H1 (cell line): ENCODE measurements at regions not wholly inside any gene's neighbourhood (a gene's known extent, or its start where the extent isn't known, plus 50 kb on each side); places are given as distances from the start of the nearest gene placed in this dataset.

Experiments
- CREB1 ChIP-seq: IDR thresholded peaks from 2 replicates; pipeline ENCODE4 v1.6.1; 2012; ENCODE audit warnings: inconsistent platforms
- TF ChIP-seq, protein P1 (sequence below), 3 experiments: IDR thresholded peaks; 1 replicate in 2 of 3; 2 replicates in 1 of 3; pipeline versions ENCODE4 v1.5.1 to v1.6.1; 2011; ENCODE audit warnings: low read length in 3 of 3, mild to moderate bottlenecking in 3 of 3, inconsistent platforms in 2 of 3, low read depth in 1 of 3, moderate library complexity in 1 of 3; ENCODE audit not compliant: insufficient read depth in 1 of 3; ENCODE audit errors: control extremely low read depth in 1 of 3

DNA sequence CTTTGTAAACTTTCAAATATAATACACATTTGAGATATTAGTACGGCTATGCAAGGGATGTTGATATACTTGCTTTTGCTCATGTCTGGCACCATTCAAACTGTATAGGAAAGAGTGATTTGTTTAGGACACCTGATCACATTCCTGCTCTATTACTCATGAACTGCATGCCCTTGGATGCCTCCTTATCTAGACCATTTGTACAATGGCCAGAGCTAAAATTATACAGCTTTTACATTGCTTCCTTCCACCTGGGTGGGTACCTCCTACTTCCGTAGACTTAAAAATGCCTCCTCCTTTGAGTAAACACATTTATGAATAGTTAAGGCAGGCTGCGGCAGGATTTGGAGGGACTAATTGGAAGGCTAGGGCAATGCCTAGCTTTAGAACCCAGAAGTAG is 85.4 kb upstream of the PBX1 start:
- no peak for TF ChIP-seq CREB1
- TF ChIP-seq, protein P1, sequence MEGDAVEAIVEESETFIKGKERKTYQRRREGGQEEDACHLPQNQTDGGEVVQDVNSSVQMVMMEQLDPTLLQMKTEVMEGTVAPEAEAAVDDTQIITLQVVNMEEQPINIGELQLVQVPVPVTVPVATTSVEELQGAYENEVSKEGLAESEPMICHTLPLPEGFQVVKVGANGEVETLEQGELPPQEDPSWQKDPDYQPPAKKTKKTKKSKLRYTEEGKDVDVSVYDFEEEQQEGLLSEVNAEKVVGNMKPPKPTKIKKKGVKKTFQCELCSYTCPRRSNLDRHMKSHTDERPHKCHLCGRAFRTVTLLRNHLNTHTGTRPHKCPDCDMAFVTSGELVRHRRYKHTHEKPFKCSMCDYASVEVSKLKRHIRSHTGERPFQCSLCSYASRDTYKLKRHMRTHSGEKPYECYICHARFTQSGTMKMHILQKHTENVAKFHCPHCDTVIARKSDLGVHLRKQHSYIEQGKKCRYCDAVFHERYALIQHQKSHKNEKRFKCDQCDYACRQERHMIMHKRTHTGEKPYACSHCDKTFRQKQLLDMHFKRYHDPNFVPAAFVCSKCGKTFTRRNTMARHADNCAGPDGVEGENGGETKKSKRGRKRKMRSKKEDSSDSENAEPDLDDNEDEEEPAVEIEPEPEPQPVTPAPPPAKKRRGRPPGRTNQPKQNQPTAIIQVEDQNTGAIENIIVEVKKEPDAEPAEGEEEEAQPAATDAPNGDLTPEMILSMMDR (IDR thresholded peaks at IDR 0.05; ENCODE audit: control extremely low read depth in 1 of 3, insufficient read depth in 1 of 3, low read depth in 1 of 3, low read length in 3 of 3), result no peak
